Motor neuron (in vitro differentiated cells): ENCODE measurements at regions not wholly inside any gene's neighbourhood (a gene's known extent, or its start where the extent isn't known, plus 50 kb on each side); places are given as distances from the start of the nearest gene placed in this dataset.

Source experiments
- ATAC-seq, 8 experiments: fragments of 200-7000 bp; cut with Tn5 transposase; replicated peaks in 6 of 8; 2 replicates each; pipeline ENCODE4 v1.8.0; 2021; ENCODE audit warnings: mild to moderate bottlenecking in 8 of 8, moderate library complexity in 8 of 8
- H3K27ac ChIP-seq, 2 donors: fragments of 250-450 bp; sonication (Bioruptor Pico); 2 replicates each; pipeline ENCODE4 v1.9.0; 2021; ENCODE audit warnings: antibody characterized with exemption in 2 of 2, mild to moderate bottlenecking in 2 of 2, moderate library complexity in 1 of 2
- H3K4me1 ChIP-seq, 2 donors: fragments of 250-450 bp; sonication (Bioruptor Pico); replicated peaks in 1 of 2; 2 replicates each; pipeline ENCODE4 v1.6.1; 2021; ENCODE audit warnings: antibody characterized with exemption in 2 of 2, mild to moderate bottlenecking in 2 of 2, moderate library complexity in 1 of 2
- H3K4me3 ChIP-seq, 5 donors: fragments of 250-450 bp; sonication (Bioruptor Pico); 2 replicates each; pipeline ENCODE4 v1.9.0; 2021; ENCODE audit warnings: antibody characterized with exemption in 5 of 5, mild to moderate bottlenecking in 5 of 5, moderate library complexity in 4 of 5
- WGBS, 10 experiments: fragments of 450-650 bp; shearing (Covaris generic); methylation state at CpG; one replicate each; pipeline ENCODE4 v1.0.0; 2022; 5-methylcytosine and 5-hydroxymethylcytosine counted together
- in situ Hi-C, 9 experiments: fragments of 400-800 bp; cut with MboI; loops; one replicate each; pipeline ENCODE4 v1.15.0; 2021; ENCODE audit warnings: low sequenced_read_pairs in 9 of 9, low pct_unique_long_range_greater_than_20kb in 2 of 9; ENCODE audit not compliant: unreplicated experiment in 9 of 9

DNA sequence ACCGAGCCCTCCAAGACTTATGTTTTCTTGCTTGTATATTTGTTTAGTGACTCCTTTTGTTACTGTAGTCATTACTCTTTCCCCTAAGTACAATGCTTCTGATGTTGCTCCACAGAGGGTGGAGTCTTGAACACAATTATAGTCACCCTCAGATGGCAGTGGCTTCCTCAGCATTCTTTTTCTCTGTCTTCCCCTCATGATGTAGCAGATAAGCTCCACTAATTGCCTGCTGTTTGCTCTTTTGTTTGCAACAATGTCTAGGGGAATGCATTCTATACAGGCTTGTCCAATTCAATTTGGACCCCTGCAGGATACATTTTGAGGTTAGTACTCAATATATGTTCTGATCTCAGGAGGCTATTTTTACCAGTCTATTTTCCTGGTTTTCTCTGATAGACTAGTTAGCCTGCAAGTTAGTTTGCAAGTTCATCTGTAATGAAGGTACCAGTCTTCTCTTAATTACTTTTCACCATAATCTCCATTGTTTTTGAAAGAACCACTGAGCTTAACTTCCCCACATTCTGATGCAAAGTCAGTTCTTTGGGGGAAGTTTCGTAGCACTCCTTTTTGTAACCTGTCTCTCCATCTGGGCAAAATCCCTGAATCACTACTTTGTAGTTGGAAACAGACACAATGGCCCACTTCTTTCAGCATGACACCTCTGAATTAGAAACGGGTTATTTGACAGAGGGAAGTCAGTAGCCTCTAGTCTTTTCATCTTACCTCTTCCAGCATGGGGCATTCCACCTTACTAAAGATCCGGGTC, 1509.2 kb downstream of the CDH11 start:
- Histone ChIP-seq H3K4me3 (no peak overlapping the region), H3K27ac (no peak overlapping the region), H3K4me1 (peaks cover 0 to 1% of the 10 kb centered on the region in 2 donors)
- no peak for ATAC-seq
- in situ Hi-C loops, result no loop called here
- 6 to 100% (median 67%) methylated on average over 1 to 4 of the region's 4 CpGs for whole genome bisulfite sequencing, 10 experiments

DNA sequence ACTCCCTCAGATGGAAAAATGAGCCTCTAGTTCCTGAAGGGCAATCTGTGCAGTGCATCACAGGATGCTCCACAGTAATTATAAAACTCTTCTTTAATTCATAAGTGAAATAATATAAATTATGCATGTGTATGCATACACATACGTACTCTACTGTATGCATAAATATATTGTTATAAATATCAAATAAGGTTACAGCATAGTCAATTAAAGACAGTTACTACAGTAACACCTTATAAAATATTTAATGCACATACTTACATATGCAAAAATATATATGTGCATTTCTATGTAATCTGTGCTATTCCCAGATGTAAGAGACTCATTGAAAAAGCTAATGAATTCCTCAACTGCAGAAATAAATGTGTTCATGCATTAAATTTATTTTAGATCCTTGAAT, 1515.1 kb downstream of the CDH11 start:
- ATAC-seq, result peak in 4 of 8 experiments; percentile 63 to 96 (median 82)
- Histone ChIP-seq H3K4me1 (peaks cover 0 to 9% of the 10 kb centered on the region in 2 donors), H3K4me3 (no peak overlapping the region), H3K27ac (no peak overlapping the region)
- 0 to 100% (median 83%) methylated on average over 1 of the region's 1 CpG; no CpG with 5 or more reads in 3 of the 10 experiments for WGBS, 10 experiments
- in situ Hi-C loops, result no loop called here

DNA sequence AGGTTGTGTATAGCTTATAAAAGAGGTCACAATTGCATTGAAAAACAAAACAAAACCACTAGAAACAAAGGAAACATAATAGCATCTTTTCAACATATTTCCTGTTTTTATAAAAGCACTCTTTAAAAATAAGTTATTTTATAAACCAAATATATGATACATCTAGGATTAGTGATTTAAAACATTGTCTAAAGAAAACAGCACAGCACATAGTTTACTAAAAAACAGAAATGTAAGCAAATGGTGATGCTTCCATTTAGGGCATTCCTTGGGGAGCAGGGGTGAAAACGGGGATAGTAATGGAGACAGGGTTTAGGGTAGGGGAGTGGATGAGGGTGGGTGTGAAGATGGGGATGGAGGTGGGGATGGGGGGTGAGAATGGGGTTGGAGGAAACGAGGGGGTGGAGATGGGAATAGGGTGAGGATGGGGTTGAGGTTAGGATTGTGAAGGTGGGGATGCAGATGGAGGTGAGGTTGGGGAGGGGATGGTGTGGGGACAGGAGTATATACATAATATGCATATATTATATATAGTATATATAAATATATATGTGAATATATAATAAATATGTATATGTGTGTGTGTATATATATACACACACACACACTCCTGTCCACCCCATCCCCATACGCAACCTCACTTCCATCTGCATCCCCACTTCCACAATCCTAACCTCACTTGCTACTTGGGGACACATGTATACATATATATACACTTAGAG, 1519.5 kb downstream of the CDH11 start:
- WGBS, 10 experiments, result 0 to 100% (median 60%) methylated on average over 1 of the region's 3 CpGs; no CpG with 5 or more reads in 5 of the 10 experiments

DNA sequence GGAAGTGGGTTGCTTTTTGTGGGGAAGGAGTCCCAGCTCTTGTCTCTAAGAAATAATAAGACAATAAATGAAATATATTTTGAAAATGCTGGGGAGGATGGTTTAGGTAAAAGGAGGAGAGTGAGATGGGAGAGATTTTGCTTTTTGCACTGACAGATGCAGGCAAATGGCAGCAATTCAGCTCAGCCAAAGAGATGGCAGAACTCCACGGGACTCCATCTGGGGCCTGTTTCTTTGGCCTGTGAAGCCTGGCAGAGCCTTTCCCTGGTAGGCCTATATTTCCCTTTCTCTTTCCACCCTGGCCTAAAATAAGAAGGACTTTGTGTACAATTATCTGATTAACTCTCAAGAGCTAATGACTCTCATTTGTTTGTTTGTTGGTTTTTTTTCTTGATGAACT, 1525.1 kb downstream of the CDH11 start:
- 0 to 100% (median 13%) methylated on average over 1 of the region's 1 CpG; no CpG with 5 or more reads in 5 of the 10 experiments for WGBS, 10 experiments
- H3K27ac ChIP-seq, result no peak overlapping the region
- in situ Hi-C loops, result no loop called here

More for the DNA sequence above, 1519.5 kb downstream of the CDH11 start:
- H3K4me3 ChIP-seq, result no peak overlapping the region
- in situ Hi-C loops, result no loop called here
- no peak for ATAC-seq
- H3K27ac ChIP-seq, result no peak overlapping the region
- peaks cover 0 to 5% of the 10 kb centered on the region in 2 donors for H3K4me1 ChIP-seq

DNA sequence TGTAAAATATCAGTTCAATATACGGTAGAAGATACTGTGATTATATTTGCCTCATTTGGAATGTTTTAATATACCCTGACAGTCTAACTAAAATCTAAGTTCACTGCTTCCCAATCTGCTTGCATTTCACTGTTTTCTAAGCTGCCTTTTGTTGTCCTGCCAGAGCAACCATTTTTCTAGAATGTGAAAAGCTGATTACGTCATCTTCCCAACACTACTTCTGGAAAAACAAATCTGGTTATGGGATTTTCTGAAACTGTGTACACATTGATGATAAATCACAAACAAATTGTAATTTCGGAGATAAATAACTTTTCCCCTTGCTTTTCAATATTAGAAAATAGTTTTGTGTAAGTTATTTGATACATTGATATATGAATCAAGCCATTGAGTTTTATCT, 1529.0 kb downstream of the CDH11 start:
- Histone ChIP-seq H3K27ac (no peak overlapping the region), H3K4me1 (no peaks in the 10 kb centered on the region), H3K4me3 (no peak overlapping the region)
- WGBS, 10 experiments, result 24 to 93% (median 79%) methylated on average over 1 to 3 of the region's 3 CpGs; no CpG with 5 or more reads in 1 of the 10 experiments
- ATAC-seq, result no peak
- in situ Hi-C loops, result no loop called here

More for the DNA sequence above, 1525.1 kb downstream of the CDH11 start:
- Histone ChIP-seq H3K4me3 (no peak overlapping the region), H3K4me1 (no peaks in the 10 kb centered on the region)
- ATAC-seq, result no peak

DNA sequence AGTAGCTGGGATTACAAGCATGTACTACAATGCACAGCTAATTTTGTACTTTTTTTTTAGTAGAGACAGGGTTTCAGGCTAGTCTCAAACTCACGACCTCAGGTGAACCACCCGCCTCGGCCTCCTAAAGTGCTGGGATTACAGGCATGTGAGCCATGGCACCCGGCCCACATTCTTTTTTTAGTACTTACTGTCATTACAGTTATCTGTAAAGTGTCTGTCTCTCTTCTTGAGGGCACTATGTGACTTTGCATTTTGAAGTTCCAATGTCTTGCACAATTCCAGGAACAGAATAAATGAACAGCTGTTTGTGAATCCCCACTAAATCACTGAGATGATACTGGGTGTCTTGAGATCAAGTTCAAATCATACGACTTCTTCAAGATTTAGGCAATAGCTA, 1540.3 kb downstream of the CDH11 start:
- peaks cover 10 to 11% of the 10 kb centered on the region in 2 donors for H3K4me1 ChIP-seq
- WGBS, 10 experiments, result 0 to 100% (median 86%) methylated on average over 1 to 5 of the region's 5 CpGs; no CpG with 5 or more reads in 2 of the 10 experiments
- H3K27ac ChIP-seq, result no peak overlapping the region
- H3K4me3 ChIP-seq, result no peak overlapping the region
- peak in 2 of 8 experiments; percentile 59 to 61 for ATAC-seq
- in situ Hi-C loops, result no loop called here

DNA sequence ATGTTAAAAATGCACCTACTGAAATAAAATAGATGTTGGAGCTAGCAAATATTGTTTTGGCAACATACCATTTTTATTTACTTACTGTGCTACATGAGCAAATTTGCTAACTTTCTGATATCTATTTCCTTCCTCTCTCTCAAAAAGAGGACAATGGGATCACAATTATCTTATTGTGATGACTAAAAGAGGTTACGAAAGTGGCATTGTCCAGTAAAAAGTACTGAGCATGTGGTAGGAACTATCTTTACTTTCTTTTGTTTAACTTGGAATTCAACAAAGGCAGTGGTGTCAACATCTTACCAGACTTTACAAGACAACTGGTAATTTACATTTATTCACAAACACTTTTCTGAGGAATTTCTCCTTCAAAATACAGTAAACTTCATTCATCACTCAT, 1542.6 kb upstream of the CDH8 start:
- 22 to 100% (median 83%) methylated on average over 1 of the region's 1 CpG; no CpG with 5 or more reads in 3 of the 10 experiments for WGBS, 10 experiments
- in situ Hi-C loops, result no loop called here

DNA sequence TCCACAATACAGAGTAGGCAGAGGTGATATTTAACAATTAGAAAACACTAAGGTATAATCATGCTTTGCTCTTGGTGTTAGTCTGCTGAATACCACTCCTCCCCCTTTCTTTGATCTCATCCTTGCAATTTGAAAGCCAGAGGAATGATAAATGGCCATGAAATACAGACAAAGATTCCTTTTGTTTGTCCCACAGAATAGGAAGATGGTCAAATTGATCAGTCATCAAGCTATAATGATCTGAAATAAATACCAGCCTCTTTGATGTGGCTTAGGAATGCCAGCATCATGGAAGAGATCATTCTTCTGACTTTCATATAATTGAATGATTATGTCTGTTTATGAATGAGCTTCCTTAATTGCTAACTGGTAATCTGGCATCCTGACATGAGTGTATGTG, 1541.7 kb upstream of the CDH8 start:
- in situ Hi-C loops, result no loop called here
- H3K4me3 ChIP-seq, result no peak overlapping the region

More for the DNA sequence above, 1542.6 kb upstream of the CDH8 start:
- Histone ChIP-seq H3K4me1 (peaks cover 18 to 19% of the 10 kb centered on the region in 2 donors), H3K4me3 (no peak overlapping the region), H3K27ac (no peak overlapping the region)
- no peak for ATAC-seq

DNA sequence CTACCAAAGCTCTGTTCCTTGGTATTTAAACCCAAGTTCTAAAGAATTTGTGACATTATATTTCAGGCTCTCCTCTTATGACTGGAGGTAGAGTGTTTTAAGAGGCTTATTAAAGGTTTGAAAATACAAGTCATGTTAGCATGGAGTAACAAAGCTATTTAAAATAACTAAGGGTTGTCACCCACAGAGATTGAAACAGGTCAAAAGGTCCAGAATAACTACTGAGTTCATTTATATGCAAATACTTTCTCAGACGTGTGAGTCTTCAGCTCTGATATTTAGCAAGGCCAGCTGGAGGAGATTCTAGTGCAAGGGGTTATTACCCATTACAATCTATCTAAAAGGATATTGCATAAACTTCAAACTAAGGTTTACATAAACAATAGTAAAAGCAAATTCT, 1538.8 kb upstream of the CDH8 start:
- Histone ChIP-seq H3K4me1 (peaks cover 18 to 19% of the 10 kb centered on the region in 2 donors), H3K27ac (no peak overlapping the region), H3K4me3 (no peak overlapping the region)
- in situ Hi-C loops, result no loop called here
- 0 to 40% (median 20%) methylated on average over 1 of the region's 1 CpG; no CpG with 5 or more reads in 6 of the 10 experiments for WGBS, 10 experiments
- ATAC-seq, result peak in 1 of 8 experiments; percentile 30

More for the DNA sequence above, 1541.7 kb upstream of the CDH8 start:
- Histone ChIP-seq H3K27ac (no peak overlapping the region), H3K4me1 (peaks cover 18 to 19% of the 10 kb centered on the region in 2 donors)
- ATAC-seq, result peak in 4 of 8 experiments; percentile 13 to 32 (median 24)

DNA sequence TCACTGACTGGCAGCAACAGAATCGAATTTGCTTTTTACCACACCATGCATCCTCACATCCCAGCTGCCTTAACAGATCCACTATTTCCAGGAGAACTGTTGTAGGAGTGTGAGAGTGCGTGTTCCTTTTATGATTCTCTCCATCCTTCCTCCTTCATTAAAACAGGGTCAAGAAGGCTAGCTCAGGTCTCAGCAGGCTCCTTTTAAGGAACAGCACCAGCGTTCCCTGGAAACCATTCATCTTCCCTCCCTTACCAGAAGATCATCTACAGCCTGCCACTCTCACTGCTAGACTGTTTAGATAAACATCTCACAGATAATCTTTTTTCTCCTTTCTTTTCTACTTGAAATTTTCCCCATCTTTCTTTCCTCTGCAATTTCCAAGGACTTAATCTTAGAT, 1531.9 kb upstream of the CDH8 start:
- 0 to 81% (median 30%) methylated on average over 1 to 3 of the region's 3 CpGs; no CpG with 5 or more reads in 1 of the 10 experiments for WGBS, 10 experiments
- H3K27ac ChIP-seq, result no peak overlapping the region
- ATAC-seq, result peak in 4 of 8 experiments; percentile 13 to 45 (median 25)
- in situ Hi-C loops, result no loop called here
- no peak overlapping the region for H3K4me3 ChIP-seq
- H3K4me1 ChIP-seq, result peaks cover 10 to 16% of the 10 kb centered on the region in 2 donors

DNA sequence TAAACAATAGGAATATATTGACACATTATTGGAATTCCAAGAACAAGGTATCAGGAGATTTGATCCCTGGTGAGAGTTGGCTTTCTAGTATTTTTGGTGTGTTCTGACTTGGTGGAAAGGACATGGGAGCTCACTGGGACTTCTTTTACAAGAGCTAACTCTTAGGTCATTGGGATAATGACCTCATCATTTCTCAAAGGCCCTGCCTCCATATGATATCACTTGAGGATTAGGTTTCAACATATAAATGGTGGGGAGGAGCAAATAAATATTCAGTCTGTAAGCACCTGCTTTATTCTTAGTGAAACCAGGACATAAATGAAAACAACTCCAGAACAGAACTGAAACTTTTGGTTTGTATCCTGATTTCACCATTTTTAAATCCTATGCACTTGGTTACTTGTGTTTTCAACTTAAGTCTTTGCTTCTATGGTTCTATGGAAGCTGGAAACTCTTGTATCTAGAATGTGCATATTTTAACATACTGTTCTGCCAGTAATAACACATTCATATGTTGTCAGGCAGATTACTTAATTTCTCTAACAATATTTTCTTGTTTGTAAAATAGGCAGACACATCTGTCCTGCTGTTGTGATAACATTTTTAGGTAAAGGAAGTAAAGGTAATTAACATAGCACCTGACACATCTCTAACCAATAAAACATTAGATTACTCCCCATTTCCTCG, 1527.7 kb upstream of the CDH8 start:
- Histone ChIP-seq H3K4me3 (no peak overlapping the region), H3K4me1 (peaks cover 10 to 16% of the 10 kb centered on the region in 2 donors), H3K27ac (no peak overlapping the region)
- WGBS, 10 experiments, result 0 to 77% (median 0%) methylated on average over 1 of the region's 1 CpG; no CpG with 5 or more reads in 5 of the 10 experiments
- peak in 3 of 8 experiments; percentile 57 to 91 (median 84) for ATAC-seq
- in situ Hi-C loops, result no loop called here

DNA sequence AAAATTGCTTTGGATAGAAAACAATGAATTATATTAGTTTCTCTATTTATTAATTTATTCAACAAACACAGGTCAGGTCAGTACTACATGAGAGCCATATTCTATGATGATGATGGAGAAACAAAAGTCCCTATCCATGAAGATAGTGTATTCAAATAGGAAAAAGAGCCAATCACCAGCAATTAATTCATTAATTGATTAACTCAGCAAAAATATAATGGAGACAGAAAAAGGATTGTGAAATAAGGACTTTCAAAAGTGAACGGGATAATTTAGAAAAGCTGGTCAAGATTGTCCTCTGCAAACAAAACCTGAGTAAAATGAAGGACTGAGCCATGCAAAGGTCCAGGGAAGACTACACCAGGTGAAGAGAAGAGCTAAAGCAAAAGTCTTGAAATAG, 1517.7 kb upstream of the CDH8 start:
- no peak overlapping the region for H3K4me3 ChIP-seq
- in situ Hi-C loops, result no loop called here
- ATAC-seq, result no peak
- no peak overlapping the region for H3K27ac ChIP-seq
- 0 to 100% (median 82%) methylated on average over 1 of the region's 1 CpG; no CpG with 5 or more reads in 1 of the 10 experiments for WGBS, 10 experiments
- no peaks in the 10 kb centered on the region for H3K4me1 ChIP-seq

DNA sequence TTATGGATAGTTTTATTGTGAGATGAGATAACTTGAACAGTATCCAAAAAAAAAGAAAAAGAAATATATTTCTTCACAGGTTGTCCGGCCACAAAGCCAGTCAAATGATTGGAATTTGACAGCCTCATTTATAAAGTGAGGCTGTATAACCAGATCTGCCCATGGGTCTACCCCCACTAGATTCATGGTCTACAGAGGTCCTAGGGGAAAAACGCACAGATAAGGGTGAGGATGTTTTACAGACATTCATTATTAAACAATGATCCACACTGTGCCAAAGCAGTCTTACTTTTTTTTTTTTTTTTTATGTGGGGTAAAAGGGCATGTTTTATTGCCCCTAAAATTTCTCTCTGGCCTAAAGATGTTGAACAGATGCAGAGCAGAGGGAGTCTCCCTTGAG, 1503.0 kb upstream of the CDH8 start:
- WGBS, 10 experiments, result 6 to 100% (median 73%) methylated on average over 1 to 2 of the region's 2 CpGs; no CpG with 5 or more reads in 1 of the 10 experiments
- H3K27ac ChIP-seq, result no peak overlapping the region
- in situ Hi-C loops, result no loop called here
- peaks cover 0 to 3% of the 10 kb centered on the region in 2 donors for H3K4me1 ChIP-seq
- ATAC-seq, result no peak
- no peak overlapping the region for H3K4me3 ChIP-seq
